Activated naive CD8-positive, alpha-beta T cell treated with anti-CD3 and anti-CD28 coated beads, Interleukin-2, amount 10 ng/mL, durations not matched to agents 7 days and 5 days (primary cell): ENCODE measurements at regions not wholly inside any gene's neighbourhood (a gene's known extent, or its start where the extent isn't known, plus 50 kb on each side); places are given as distances from the start of the nearest gene placed in this dataset.
"Not testable (repeated sequence)": the region's sequence is repeated elsewhere in the genome, so short reads cannot be mapped to it uniquely, and the experiment has no call there.

Source experiments
- ATAC-seq: fragments of 150-1000 bp; cut with Tn5 transposase; one replicate; pipeline ENCODE4 v1.10.0; 2021; ENCODE audit warnings: low read depth, moderate library complexity
- POLR2A ChIA-PET: fragments of 350-600 bp; sonication (Branson Sonifier 250); formaldehyde crosslinking; loops from one replicate; lab custom pipeline; 2021; ENCODE audit warnings: antibody characterized with exemption; lab: Charles Lee
- DNase-seq: peaks from one replicate; pipeline ENCODE4 v3.0.0; 2021
- H3K27ac Mint-ChIP-seq: one replicate; pipeline ENCODE4 v1.8.0; 2022; ENCODE audit warnings: mild to moderate bottlenecking, mixed read lengths
- H3K27me3 Mint-ChIP-seq: one replicate; pipeline ENCODE4 v1.8.0; 2022; ENCODE audit warnings: mild to moderate bottlenecking, moderate library complexity, mixed read lengths
- H3K36me3 Mint-ChIP-seq: one replicate; pipeline ENCODE4 v1.8.0; 2021; ENCODE audit warnings: mild to moderate bottlenecking, mixed read lengths
- H3K4me1 Mint-ChIP-seq: one replicate; pipeline ENCODE4 v1.8.0; 2021; ENCODE audit warnings: mixed read lengths
- H3K4me3 Mint-ChIP-seq: one replicate; pipeline ENCODE4 v1.8.0; 2022; ENCODE audit warnings: mild to moderate bottlenecking, moderate library complexity, mixed read lengths
- H3K9me3 Mint-ChIP-seq: one replicate; pipeline ENCODE4 v1.8.0; 2021; ENCODE audit warnings: mixed read lengths

DNA sequence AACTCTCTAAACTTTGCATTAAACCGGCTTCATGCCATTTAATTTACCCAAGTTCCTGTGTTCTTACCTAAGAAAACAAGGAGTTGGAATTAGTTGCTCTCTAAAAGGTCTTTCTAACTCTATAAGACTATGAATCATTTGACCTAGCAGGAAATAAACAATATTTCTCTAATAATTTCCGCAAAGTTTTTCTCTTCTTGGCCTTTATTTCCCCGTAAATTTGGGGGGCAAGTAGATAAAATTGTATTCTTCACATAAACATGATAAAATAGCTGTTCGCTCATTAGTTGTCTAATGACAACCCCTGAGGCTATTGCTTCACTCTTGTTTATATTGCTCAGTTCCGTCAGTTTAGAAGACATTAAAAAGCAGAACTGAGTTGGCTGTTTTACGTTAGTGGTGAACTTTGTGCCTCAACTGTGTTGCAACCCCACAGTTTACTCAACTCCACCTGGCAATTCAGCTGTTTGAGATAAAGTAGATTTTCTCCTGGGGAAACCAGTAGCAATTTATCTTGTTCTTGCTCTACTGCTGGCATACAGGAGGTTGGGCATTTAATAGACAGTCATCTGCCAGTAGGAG is 74.7 kb downstream of the BTG1 start:
- Mint-ChIP-seq H3K36me3 (no peaks in the 10 kb centered on the region), H3K4me1 (peaks cover 15% of the 10 kb centered on the region), H3K9me3 (peaks cover 10% of the 10 kb centered on the region), H3K27me3 (no peaks in the 10 kb centered on the region), H3K27ac (no peak overlapping the region), H3K4me3 (no peak overlapping the region)
- POLR2A ChIA-PET = no interaction called here
- DNase-seq (no peak), ATAC-seq (no peak)

DNA sequence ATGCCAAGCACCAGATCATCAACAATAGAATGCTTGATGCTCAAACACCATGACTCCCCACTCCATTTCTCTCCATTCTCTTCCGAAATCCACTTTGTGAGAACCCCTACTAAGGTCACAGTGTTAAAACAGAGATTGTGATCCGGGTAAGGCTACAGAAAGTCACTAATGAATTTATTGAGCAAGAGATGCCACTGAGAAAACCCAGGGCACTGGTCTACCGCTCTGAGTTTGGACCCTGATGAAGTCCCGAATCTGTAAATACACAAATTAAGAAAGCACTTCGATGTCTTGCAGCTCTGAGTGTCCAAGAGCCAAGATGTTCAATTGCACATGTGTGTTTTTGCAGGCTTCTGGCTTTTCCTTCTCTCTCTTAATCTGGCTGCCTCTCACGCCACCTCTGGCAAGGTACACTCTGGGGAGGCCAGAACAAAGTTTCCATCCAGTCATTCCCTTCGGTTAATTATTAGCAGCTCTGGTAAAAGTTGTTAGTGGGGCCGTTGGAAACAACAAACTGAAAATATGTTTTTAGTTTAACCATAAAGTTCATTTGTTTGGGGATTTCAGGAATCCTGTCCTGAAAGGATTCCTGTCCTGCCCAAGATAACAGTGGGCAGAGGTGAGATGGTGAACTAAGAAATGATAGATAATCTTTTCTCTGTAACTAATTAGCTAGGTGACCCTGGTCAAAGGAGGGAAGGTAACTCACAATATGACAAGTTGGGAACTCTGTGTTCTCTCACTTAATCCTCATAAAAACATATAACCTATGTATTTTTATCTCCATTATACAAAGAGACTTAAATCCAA is 75.4 kb downstream of the BTG1 start:
- POLR2A ChIA-PET = no interaction called here
- Mint-ChIP-seq H3K9me3 (peaks cover 10% of the 10 kb centered on the region), H3K4me3 (no peak overlapping the region), H3K4me1 (peaks cover 8% of the 10 kb centered on the region), H3K27ac (no peak overlapping the region), H3K36me3 (no peaks in the 10 kb centered on the region), H3K27me3 (no peaks in the 10 kb centered on the region)
- ATAC-seq (no peak), DNase-seq (no peak)

DNA sequence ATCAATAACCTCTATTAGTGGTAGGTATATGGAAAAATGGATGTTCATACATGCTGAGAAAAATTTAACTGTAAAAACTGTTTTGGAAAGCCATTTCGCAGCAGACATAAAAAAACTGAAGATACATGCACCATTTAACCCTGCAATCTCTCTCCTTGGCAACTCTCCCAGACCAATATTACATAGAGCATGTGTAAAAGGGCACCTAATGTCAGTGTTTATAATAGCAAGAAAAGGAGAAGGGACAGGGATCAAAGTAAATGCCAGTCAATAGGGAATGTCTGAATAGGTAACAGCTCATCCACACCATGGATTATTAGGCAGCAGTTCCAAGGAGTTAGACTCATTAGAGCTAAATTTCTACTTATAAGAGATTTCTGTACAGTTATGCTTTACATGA is 77.2 kb downstream of the BTG1 start:
- no peaks in the 10 kb centered on the region for H3K36me3 Mint-ChIP-seq
- POLR2A ChIA-PET = no interaction called here
- no peak for ATAC-seq
- H3K9me3 Mint-ChIP-seq = peaks cover 9% of the 10 kb centered on the region
- no peak overlapping the region for H3K27ac Mint-ChIP-seq
- H3K4me3 Mint-ChIP-seq = no peak overlapping the region
- peaks cover 5% of the 10 kb centered on the region for H3K4me1 Mint-ChIP-seq
- DNase-seq = no peak
- H3K27me3 Mint-ChIP-seq = no peaks in the 10 kb centered on the region

DNA sequence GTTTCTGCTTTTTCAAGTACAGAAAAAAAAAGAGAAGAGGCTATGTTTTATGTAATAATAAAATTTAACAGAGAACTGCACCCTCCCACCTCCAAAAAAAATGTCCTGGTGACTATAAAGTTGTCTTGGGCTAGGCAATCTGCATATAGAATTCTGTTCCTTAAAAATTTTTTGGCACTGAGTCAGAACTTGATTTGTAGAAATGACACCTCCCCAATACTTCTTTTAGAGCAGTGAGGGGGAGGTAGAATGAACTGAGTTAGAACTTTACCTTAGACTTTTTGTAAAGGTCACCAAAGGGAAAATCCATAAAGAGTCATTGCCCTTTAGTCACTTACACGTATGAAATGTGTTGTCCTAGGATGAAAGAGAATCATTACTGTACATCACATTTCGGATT is 80.0 kb downstream of the BTG1 start:
- DNase-seq (no peak), ATAC-seq (no peak)
- Mint-ChIP-seq H3K27ac (no peak overlapping the region), H3K4me3 (no peak overlapping the region), H3K36me3 (peaks cover 3% of the 10 kb centered on the region), H3K9me3 (peaks cover 5% of the 10 kb centered on the region), H3K4me1 (peaks cover 8% of the 10 kb centered on the region), H3K27me3 (no peaks in the 10 kb centered on the region)
- POLR2A ChIA-PET = no interaction called here

DNA sequence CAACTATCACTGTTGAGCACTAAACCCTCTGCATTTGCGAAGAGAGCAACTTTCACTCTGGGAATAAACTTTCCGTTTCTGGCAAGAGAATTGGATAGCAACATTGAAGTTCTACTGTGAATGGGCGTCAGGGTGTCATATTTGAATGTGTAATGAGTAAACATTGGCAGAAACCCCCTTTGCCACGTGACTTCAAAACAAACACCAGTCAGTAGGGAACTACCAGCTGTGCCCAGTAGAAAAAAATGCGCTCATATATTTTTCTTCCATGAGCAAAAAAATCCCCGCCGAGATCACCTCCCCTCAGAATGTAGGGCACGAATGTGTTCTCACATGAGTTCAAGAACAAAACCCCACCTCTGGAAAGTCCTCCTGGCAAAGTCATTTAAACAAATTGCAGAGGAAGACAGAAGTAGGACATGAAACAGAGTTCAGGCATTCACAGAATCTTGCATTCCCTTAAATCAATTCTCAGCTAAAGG is 80.6 kb downstream of the BTG1 start:
- Mint-ChIP-seq H3K36me3 (peaks cover 3% of the 10 kb centered on the region), H3K9me3 (peaks cover 5% of the 10 kb centered on the region), H3K4me1 (peaks cover 8% of the 10 kb centered on the region), H3K27ac (no peak overlapping the region), H3K27me3 (no peaks in the 10 kb centered on the region), H3K4me3 (no peak overlapping the region)
- DNase-seq (no peak), ATAC-seq (no peak)
- POLR2A ChIA-PET = no interaction called here

DNA sequence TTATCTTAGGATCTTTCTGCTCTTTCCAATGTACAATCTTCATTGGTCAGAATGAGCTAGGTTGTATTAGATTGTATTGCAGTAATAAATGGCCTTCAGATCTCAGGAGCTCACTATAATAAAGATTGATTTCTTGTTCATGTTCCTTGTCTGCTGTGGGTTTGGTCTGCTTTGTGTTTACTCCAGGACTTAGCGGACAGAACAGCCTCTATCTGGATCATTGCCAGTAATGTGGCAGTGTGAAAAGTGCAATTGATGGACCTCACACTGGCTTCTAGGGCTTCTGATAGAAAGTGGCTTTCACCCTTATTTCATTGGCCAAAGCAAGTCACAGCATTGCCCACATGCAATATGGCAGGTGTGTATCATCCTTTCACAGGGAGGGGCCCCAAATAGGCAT is 81.2 kb downstream of the BTG1 start:
- Mint-ChIP-seq H3K27ac (no peak overlapping the region), H3K4me1 (peaks cover 9% of the 10 kb centered on the region), H3K4me3 (no peak overlapping the region), H3K36me3 (peaks cover 3% of the 10 kb centered on the region), H3K27me3 (no peaks in the 10 kb centered on the region), H3K9me3 (peaks cover 3% of the 10 kb centered on the region)
- POLR2A ChIA-PET = interaction anchor here (0.6 kb wide), 1 partner anchor 40 kb away, joined by 3 read pairs; no protein-coding TSS in a partner anchor
- DNase-seq (no peak), ATAC-seq (no peak)

DNA sequence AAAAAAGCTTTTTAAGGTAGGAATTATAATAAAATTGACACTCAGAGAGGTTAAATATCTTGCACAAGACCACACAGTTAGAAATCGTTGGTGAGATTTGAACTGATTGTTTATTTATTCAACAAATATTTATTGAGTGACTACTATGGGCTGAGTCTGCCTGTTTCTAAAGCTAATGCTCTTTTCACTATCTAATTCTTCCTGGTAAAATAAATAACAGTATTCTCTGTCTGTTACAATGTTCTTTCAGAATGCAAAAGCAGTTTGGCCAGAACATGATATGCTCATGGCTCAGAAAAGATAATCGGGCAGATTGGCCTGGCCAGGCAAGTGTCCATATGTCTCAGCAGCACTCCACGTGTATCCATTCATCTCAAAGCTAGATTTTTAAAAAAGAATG is 82.0 kb downstream of the BTG1 start:
- no peak overlapping the region for H3K27ac Mint-ChIP-seq
- POLR2A ChIA-PET = no interaction called here
- H3K9me3 Mint-ChIP-seq = no peaks in the 10 kb centered on the region
- peaks cover 14% of the 10 kb centered on the region for H3K4me1 Mint-ChIP-seq
- DNase-seq (no peak), ATAC-seq (no peak)
- no peaks in the 10 kb centered on the region for H3K27me3 Mint-ChIP-seq
- no peak overlapping the region for H3K4me3 Mint-ChIP-seq
- peaks cover 4% of the 10 kb centered on the region for H3K36me3 Mint-ChIP-seq

DNA sequence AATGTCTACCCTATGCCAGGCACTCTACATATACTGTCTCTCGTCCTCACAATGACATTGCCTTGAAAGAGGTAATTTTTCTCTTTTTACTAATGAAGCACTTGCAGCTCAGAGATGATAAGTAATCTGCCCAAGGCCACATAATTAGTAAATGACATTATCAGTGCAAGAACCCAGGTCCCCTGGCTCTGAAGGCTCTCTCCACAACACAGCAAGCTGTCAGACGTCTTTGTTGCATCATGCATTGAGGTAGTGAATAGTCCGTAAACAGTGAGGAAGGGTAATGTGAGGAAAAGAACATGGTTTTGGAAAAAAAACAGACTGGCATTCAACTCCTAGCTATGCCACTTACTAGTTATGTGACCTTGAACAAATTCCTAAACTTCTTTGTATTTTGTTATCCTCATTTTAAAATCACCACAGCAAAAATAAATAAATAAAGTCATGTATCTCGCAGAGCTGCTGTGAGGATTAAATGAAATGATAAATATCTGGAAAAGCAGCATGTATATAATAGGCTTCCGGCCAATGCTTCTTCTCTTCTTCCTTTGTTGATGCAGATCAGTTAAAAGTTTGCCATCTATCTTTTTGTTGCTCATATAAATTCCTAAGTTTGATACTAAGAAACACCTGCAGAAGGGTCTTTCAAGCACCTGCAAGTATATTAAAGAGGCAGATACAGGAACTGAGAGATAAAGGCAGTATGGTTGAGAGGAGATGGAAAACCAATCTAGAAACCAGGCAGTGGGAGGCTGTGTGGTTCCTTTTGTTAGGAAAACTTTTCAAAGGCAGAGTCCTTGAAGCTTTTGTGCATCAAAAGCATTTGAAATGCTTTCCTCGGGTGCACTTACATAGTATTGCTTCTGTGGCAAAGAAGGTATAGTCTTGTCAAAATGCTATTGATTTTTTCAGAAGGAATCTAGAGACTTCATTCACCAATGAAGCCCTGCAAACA is 82.8 kb downstream of the BTG1 start:
- Mint-ChIP-seq H3K27me3 (no peaks in the 10 kb centered on the region), H3K4me1 (peaks cover 18% of the 10 kb centered on the region), H3K4me3 (no peak overlapping the region), H3K36me3 (peaks cover 8% of the 10 kb centered on the region), H3K27ac (no peak overlapping the region), H3K9me3 (no peaks in the 10 kb centered on the region)
- POLR2A ChIA-PET = no interaction called here
- ATAC-seq (no peak), DNase-seq (no peak)

DNA sequence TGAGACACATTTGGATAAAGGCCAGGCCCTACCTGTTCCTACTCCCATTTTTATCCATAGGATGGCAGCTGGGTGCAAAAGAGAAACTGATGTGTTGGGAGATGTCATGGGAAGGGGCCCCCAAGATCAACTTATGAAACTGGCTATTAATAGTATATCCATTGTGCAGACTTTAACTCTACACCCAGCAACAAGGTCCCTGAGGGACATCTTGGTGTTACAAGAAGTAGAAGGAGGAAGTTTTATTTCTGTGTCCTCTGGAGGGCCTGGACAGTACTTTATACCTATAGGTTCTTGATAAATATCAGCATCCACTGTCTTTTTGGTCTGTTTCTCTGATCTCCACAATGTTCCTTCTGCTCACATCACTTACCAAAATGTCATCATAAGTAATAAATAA is 84.6 kb downstream of the BTG1 start:
- Mint-ChIP-seq H3K4me1 (peaks cover 21% of the 10 kb centered on the region), H3K27me3 (no peaks in the 10 kb centered on the region), H3K36me3 (peaks cover 12% of the 10 kb centered on the region), H3K9me3 (peaks cover 1% of the 10 kb centered on the region), H3K4me3 (no peak overlapping the region), H3K27ac (no peak overlapping the region)
- no peak for ATAC-seq
- no peak for DNase-seq
- POLR2A ChIA-PET = no interaction called here

DNA sequence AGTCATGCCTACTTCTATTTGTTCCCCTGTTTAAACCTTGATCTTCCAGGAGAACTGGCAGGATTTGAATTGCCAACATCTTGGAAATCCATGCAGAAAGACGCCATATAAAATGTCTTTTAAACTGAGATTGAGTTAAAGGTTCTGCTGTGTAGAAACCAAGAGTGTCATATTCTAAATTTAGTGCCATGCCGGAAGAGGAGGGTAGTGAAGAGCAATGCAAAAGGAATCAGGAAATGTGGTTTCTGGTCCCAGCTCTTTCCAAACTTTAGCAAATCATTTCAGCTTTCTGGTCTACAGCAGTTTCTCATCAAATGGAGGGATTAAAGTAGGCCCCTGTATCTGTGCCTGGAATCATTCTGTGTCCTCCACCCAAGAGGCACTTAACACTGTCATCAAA is 85.7 kb downstream of the BTG1 start:
- H3K9me3 Mint-ChIP-seq = peaks cover 1% of the 10 kb centered on the region
- DNase-seq = no peak
- peaks cover 27% of the 10 kb centered on the region for H3K4me1 Mint-ChIP-seq
- peaks cover 13% of the 10 kb centered on the region for H3K36me3 Mint-ChIP-seq
- no peaks in the 10 kb centered on the region for H3K27me3 Mint-ChIP-seq
- H3K27ac Mint-ChIP-seq = no peak overlapping the region
- H3K4me3 Mint-ChIP-seq = no peak overlapping the region
- POLR2A ChIA-PET = no interaction called here
- no peak for ATAC-seq

DNA sequence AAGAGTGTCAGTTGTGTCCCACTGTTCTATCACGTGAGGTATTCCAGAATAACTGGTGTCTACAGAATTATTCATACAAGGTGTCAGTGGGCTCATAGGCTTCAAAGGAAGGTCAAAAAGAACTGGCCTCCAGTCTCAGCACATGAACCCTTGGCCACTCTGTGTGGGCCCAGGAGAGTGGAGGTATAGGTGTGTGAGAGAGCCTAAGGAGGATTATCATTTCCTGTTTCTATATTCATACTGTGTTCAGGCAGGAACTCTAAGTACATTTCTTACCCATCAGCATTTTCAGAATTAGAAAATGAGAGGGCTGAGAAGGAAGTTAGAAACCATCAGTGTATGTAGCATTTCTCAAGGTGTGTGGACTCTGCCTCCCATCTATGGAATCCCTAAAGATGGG is 87.0 kb downstream of the BTG1 start:
- peaks cover 13% of the 10 kb centered on the region for H3K36me3 Mint-ChIP-seq
- H3K27ac Mint-ChIP-seq = peak overlapping the region; percentile 71
- H3K4me1 Mint-ChIP-seq = peaks cover 26% of the 10 kb centered on the region
- no peaks in the 10 kb centered on the region for H3K27me3 Mint-ChIP-seq
- H3K9me3 Mint-ChIP-seq = peaks cover 1% of the 10 kb centered on the region
- peak; percentile 21 for ATAC-seq
- DNase-seq = no peak
- no peak overlapping the region for H3K4me3 Mint-ChIP-seq
- POLR2A ChIA-PET = interaction anchor here (0.6 kb wide), 1 partner anchor 52 kb away, joined by 5 read pairs; no protein-coding TSS in a partner anchor

DNA sequence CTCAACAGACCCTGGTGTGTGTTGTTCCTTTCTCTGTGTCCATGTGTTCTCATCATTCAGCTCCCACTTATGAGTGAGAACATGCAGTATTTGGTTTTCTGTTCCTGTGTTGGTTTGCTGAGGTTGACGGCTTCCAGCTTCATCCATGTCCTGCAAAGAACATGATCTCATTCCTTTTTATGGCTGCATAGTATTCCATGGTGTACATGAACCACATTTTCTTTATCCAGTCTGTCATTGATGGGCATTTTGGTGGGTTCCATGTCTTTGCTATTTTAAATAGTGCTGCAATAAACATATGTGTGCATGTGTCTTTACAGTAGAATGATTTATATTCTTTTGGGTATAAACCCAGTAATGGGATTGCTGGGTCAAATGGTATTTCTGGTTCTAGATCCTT is 88.9 kb downstream of the BTG1 start:
- not testable (repeated sequence) for H3K27me3 Mint-ChIP-seq, ATAC-seq

DNA sequence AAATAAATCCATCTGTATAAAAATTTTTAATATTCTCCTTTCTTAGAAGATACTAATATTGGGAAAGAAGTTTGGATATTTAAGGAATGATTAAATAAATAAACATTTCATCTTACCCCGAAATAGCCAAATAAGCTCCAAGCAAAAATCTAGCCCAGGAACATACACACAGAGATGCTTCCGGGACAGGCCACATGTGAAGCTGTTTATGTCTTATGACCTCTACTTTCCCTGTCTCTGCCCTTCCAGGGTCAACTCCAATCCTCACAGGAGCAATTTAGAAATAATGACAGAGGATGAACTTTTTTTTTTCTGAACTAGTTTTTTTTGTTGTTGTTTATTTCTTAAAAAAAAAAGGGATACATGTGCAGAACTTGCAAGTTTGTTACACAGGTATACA is 89.4 kb downstream of the BTG1 start:
- peaks cover 11% of the 10 kb centered on the region for H3K36me3 Mint-ChIP-seq
- no peak overlapping the region for H3K4me3 Mint-ChIP-seq
- peaks cover 1% of the 10 kb centered on the region for H3K9me3 Mint-ChIP-seq
- no peak for DNase-seq
- no peak for ATAC-seq
- peak overlapping the region; percentile 16 for H3K27ac Mint-ChIP-seq
- POLR2A ChIA-PET = interaction anchor here (0.8 to 1.3 kb wide), 2 partner anchors 20 to 88 kb away, joined by 3 read pairs; no protein-coding TSS in a partner anchor
- H3K4me1 Mint-ChIP-seq = peaks cover 29% of the 10 kb centered on the region
- H3K27me3 Mint-ChIP-seq = no peaks in the 10 kb centered on the region

More for the DNA sequence above, 88.9 kb downstream of the BTG1 start:
- POLR2A ChIA-PET = interaction anchor here (0.8 to 1.3 kb wide), 2 partner anchors 20 to 88 kb away, joined by 3 read pairs; no protein-coding TSS in a partner anchor
- Mint-ChIP-seq H3K36me3 (peaks cover 13% of the 10 kb centered on the region), H3K4me1 (peaks cover 30% of the 10 kb centered on the region)
- not testable (repeated sequence) for H3K27ac Mint-ChIP-seq, DNase-seq, H3K4me3 Mint-ChIP-seq, H3K9me3 Mint-ChIP-seq
